ENCODE measurements at regions not wholly inside any gene's neighbourhood (a gene's known extent, or its start where the extent isn't known, plus 50 kb on each side); places are given as distances from the start of the nearest gene placed in this dataset.

DNA sequence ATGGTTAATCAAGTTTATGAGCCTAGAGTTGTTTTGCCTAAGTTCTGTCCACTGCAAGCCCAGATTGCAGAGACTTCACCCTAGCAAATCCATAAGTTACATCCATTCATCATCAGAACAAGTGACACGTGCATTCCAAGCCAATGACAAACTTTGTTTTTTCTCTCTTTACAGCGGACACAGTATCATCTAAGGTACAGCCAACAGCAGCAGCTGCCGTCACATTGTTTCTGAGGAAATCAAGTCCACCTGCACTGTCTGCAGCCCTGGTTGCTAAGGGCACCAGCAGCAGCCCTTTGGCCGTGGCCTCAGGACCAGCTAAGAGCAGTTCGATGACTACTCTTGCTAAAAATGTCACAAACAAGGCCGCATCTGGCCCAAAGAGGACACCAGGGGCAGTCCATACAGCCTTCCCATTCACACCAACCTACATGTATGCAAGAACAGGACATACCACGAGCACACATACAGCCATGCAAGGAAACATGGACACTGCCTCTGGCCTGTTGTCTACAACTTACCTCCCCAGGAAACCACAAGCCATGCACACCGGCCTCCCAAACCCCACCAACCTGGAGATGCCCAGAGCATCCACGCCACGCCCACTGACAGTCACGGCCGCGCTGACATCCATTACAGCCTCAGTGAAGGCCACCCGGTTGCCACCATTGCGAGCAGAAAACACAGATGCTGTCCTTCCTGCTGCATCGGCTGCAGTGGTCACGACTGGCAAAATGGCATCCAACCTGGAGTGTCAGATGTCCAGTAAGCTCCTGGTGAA is 155.8 kb downstream of the C11orf91 start:
- no peaks in the 10 kb centered on the region for H3K9me3 ChIP-seq
- DNase-seq: no peak
- in situ Hi-C loops (cut with MboI; ENCODE audit: low sequenced_read_pairs in 4 of 4): loop anchor here in 1 of 4 donors (10.0 kb wide), 1 partner anchor 200 kb away; no protein-coding TSS in a partner anchor
- no peak for TF ChIP-seq CTCF (IDR thresholded peaks at IDR 0.05 in 4 of 5, conservative IDR thresholded peaks at IDR 0.05 in 1 of 5)
- no peak for TF ChIP-seq POLR2A (IDR thresholded peaks at IDR 0.05)
- H3K27me3 ChIP-seq: no peaks in the 10 kb centered on the region
- intact Hi-C loops (cut with DNase I; ENCODE audit: low total_unique reads): loop anchor here (5.0 to 10.0 kb wide), 3 partner anchors 180 to 280 kb away; no protein-coding TSS in a partner anchor
- no peak for ATAC-seq
- H3K4me1 ChIP-seq: no peaks in the 10 kb centered on the region
- H3K27ac ChIP-seq: no peak overlapping the region
- H3K4me3 ChIP-seq: no peak overlapping the region
- H3K36me3 ChIP-seq: no peaks in the 10 kb centered on the region

DNA sequence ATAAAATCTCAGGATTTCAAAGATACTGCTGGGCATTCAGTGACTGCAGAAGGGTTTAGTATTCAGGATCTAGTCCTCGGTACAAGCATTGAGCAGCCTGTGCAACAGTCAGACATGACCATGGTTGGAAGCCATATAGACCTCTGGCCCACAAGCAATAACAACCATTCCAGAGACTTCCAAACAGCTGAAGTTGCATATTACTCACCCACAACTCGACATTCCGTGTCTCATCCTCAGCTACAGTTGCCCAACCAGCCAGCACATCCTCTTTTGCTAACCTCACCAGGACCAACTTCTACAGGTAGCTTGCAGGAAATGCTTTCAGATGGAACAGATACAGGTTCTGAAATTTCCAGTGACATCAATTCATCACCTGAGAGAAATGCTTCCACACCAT is 156.8 kb downstream of the C11orf91 start:
- Histone ChIP-seq H3K36me3 (no peaks in the 10 kb centered on the region), H3K27me3 (no peaks in the 10 kb centered on the region), H3K4me1 (no peaks in the 10 kb centered on the region), H3K27ac (no peak overlapping the region), H3K9me3 (no peaks in the 10 kb centered on the region), H3K4me3 (no peak overlapping the region)
- DNase-seq (no peak), ATAC-seq (no peak)
- TF ChIP-seq CTCF (IDR thresholded peaks at IDR 0.05 in 4 of 5, conservative IDR thresholded peaks at IDR 0.05 in 1 of 5) (no peak), POLR2A (IDR thresholded peaks at IDR 0.05) (no peak)
- in situ Hi-C loops (cut with MboI; ENCODE audit: low sequenced_read_pairs in 4 of 4): loop anchor here in 1 of 4 donors (10.0 kb wide), 1 partner anchor 201 kb away; no protein-coding TSS in a partner anchor
- intact Hi-C loops (cut with DNase I; ENCODE audit: low total_unique reads): loop anchor here (2.0 to 10.0 kb wide), 4 partner anchors 145 to 281 kb away; no protein-coding TSS in a partner anchor

DNA sequence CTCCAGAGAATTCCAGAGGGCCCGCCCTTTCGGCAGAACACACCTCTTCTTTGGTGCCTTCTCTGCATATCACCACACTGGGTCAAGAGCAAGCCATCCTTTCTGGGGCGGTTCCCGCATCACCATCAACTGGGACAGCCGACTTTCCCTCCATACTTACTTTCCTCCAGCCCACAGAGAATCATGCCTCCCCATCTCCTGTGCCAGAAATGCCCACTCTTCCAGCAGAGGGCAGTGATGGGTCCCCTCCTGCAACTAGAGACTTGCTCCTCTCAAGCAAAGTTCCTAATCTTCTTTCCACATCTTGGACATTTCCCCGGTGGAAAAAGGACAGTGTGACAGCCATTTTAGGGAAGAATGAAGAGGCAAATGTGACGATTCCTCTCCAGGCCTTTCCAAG is 157.7 kb downstream of the C11orf91 start:
- intact Hi-C loops (cut with DNase I; ENCODE audit: low total_unique reads) (loop anchor here (2.0 to 10.0 kb wide), 4 partner anchors 146 to 282 kb away; no protein-coding TSS in a partner anchor), in situ Hi-C loops (cut with MboI; ENCODE audit: low sequenced_read_pairs in 4 of 4) (loop anchor here in 1 of 4 donors (10.0 kb wide), 1 partner anchor 202 kb away; no protein-coding TSS in a partner anchor)
- ATAC-seq (peak in 1 of 2 donors; percentile 51), DNase-seq (peak; percentile 11 to 39)
- H3K4me1 ChIP-seq: no peaks in the 10 kb centered on the region
- H3K9me3 ChIP-seq: no peaks in the 10 kb centered on the region
- no peak overlapping the region for H3K4me3 ChIP-seq
- H3K27me3 ChIP-seq: no peaks in the 10 kb centered on the region
- H3K36me3 ChIP-seq: no peaks in the 10 kb centered on the region
- TF ChIP-seq CTCF (IDR thresholded peaks at IDR 0.05 in 4 of 5, conservative IDR thresholded peaks at IDR 0.05 in 1 of 5): peak; percentile 38 to 63 (median 50)
- no peak for TF ChIP-seq POLR2A (IDR thresholded peaks at IDR 0.05)
- H3K27ac ChIP-seq: no peak overlapping the region

DNA sequence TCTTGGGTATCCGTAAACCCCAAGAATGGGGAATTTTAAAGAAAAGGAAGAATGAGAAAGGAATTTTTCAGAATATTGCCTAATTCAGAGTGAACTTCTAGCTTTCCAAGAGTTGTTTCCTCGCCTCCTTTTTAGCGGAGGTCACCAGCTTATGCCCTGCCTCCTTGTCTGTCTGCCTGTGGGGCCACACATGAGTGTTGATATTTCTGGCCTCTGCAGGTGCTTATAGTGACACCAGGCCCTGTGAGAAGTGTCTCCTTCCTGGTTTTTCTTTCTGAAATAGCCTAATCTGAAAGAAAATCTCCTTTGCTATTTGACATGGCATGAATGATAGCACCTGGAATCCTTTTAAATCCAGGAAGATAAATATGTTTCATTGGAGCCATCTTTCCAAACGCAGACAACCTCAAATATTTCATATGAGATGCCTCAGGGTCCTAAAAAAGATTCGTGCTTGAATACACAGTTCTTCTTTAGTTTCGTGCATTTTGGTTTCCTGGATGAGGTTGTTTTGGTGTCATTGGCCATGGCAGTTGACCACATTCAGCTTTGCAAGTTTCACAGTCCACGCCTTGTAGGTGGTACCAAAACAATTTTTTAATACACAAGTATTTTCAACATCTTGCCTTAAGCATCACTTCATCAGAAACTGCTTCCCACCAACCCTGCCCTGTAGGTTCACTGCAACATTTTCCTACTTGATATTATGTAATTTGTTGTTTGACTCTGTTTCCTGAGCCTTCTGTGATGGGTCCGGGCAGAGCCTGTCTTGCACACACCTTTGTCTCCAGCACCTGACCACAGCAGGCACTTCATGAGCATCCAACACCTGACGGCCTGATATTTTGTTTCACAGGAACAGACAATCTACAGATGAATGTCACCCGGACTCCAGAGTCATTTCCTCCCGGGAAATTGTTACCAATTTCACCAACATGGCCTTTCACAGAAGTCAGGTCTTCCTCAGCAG is 159.4 kb downstream of the C11orf91 start:
- in situ Hi-C loops (cut with MboI; ENCODE audit: low sequenced_read_pairs in 4 of 4): loop anchor here in 1 of 4 donors (10.0 kb wide), 1 partner anchor 204 kb away; no protein-coding TSS in a partner anchor
- no peak overlapping the region for H3K27ac ChIP-seq

More for the DNA sequence above, 159.4 kb downstream of the C11orf91 start:
- TF ChIP-seq POLR2A (IDR thresholded peaks at IDR 0.05): no peak
- no peak for TF ChIP-seq CTCF (IDR thresholded peaks at IDR 0.05 in 4 of 5, conservative IDR thresholded peaks at IDR 0.05 in 1 of 5)
- Histone ChIP-seq H3K4me1 (no peaks in the 10 kb centered on the region), H3K27me3 (no peaks in the 10 kb centered on the region), H3K36me3 (no peaks in the 10 kb centered on the region), H3K4me3 (no peak overlapping the region), H3K9me3 (no peaks in the 10 kb centered on the region)
- ATAC-seq: no peak
- no peak for DNase-seq
- intact Hi-C loops (cut with DNase I; ENCODE audit: low total_unique reads): loop anchor here (5.0 to 10.0 kb wide), 3 partner anchors 176 to 284 kb away; no protein-coding TSS in a partner anchor

All from gastrocnemius medialis (tissue), 4 donors.